Type B pancreatic cell (in vitro differentiated cells): ENCODE measurements at regions not wholly inside any gene's neighbourhood (a gene's known extent, or its start where the extent isn't known, plus 50 kb on each side); places are given as distances from the start of the nearest gene placed in this dataset.

Experiments
- DNase-seq: peaks from one replicate; pipeline ENCODE4 v3.0.0; 2021; ENCODE audit warnings: mixed read lengths; ENCODE audit not compliant: unreplicated experiment; ENCODE audit errors: extremely low spot score
- H3K27ac Mint-ChIP-seq: 2 replicates; pipeline ENCODE4 v1.8.0; 2021; ENCODE audit warnings: mild to moderate bottlenecking, mixed read lengths
- H3K27me3 Mint-ChIP-seq: 2 replicates; pipeline ENCODE4 v1.8.0; 2021; ENCODE audit warnings: mixed read lengths
- H3K36me3 Mint-ChIP-seq: 2 replicates; pipeline ENCODE4 v1.8.0; 2021; ENCODE audit warnings: mixed read lengths
- H3K4me1 Mint-ChIP-seq: one replicate; pipeline ENCODE4 v1.8.0; 2021; ENCODE audit warnings: mixed read lengths; ENCODE audit not compliant: unreplicated experiment
- H3K4me3 Mint-ChIP-seq: 2 replicates; pipeline ENCODE4 v1.8.0; 2021; ENCODE audit warnings: mild to moderate bottlenecking, mixed read lengths
- H3K9me3 Mint-ChIP-seq: 2 replicates; pipeline ENCODE4 v1.8.0; 2021; ENCODE audit warnings: mixed read lengths
- TF ChIP-seq, protein P1 (sequence below): fragments of 200-600 bp; sonication (generic); conservative IDR thresholded peaks from 2 replicates; pipeline ENCODE4 v1.5.0; 2021; ENCODE audit warnings: antibody characterized with exemption, mild to moderate bottlenecking

GRCh38 chr9:99486684-99487083 is 264.6 kb downstream of the SEC61B start:
- H3K4me3 Mint-ChIP-seq: no peak overlapping the region
- H3K36me3 Mint-ChIP-seq: no peaks in the 10 kb centered on the region
- H3K4me1 Mint-ChIP-seq: no peaks in the 10 kb centered on the region
- DNase-seq: no peak
- no peak overlapping the region for H3K27ac Mint-ChIP-seq
- peaks cover 5% of the 10 kb centered on the region for H3K9me3 Mint-ChIP-seq
- H3K27me3 Mint-ChIP-seq: no peaks in the 10 kb centered on the region
- TF ChIP-seq, protein P1, sequence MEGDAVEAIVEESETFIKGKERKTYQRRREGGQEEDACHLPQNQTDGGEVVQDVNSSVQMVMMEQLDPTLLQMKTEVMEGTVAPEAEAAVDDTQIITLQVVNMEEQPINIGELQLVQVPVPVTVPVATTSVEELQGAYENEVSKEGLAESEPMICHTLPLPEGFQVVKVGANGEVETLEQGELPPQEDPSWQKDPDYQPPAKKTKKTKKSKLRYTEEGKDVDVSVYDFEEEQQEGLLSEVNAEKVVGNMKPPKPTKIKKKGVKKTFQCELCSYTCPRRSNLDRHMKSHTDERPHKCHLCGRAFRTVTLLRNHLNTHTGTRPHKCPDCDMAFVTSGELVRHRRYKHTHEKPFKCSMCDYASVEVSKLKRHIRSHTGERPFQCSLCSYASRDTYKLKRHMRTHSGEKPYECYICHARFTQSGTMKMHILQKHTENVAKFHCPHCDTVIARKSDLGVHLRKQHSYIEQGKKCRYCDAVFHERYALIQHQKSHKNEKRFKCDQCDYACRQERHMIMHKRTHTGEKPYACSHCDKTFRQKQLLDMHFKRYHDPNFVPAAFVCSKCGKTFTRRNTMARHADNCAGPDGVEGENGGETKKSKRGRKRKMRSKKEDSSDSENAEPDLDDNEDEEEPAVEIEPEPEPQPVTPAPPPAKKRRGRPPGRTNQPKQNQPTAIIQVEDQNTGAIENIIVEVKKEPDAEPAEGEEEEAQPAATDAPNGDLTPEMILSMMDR: no peak

- Mint-ChIP-seq H3K36me3 (no peaks in the 10 kb centered on the region), H3K4me3 (no peak overlapping the region), H3K9me3 (peaks cover 5% of the 10 kb centered on the region), H3K27me3 (no peaks in the 10 kb centered on the region), H3K4me1 (no peaks in the 10 kb centered on the region), H3K27ac (no peak overlapping the region)
- no peak for DNase-seq
- TF ChIP-seq, protein P1: no peak
Observed at GRCh38 chr9:99488131-99489059, 266.3 kb downstream of the SEC61B start.

- Mint-ChIP-seq H3K27me3 (no peaks in the 10 kb centered on the region), H3K9me3 (peaks cover under 1% of the 10 kb centered on the region), H3K36me3 (no peaks in the 10 kb centered on the region), H3K4me1 (no peaks in the 10 kb centered on the region), H3K4me3 (no peak overlapping the region), H3K27ac (no peak overlapping the region)
- no peak for DNase-seq
- TF ChIP-seq, protein P1: no peak
Observed at GRCh38 chr9:99489060-99489413, 267.0 kb downstream of the SEC61B start.

- Mint-ChIP-seq H3K27me3 (no peaks in the 10 kb centered on the region), H3K4me3 (no peak overlapping the region), H3K4me1 (no peaks in the 10 kb centered on the region), H3K36me3 (no peaks in the 10 kb centered on the region), H3K9me3 (no peaks in the 10 kb centered on the region), H3K27ac (no peak overlapping the region)
- DNase-seq: no peak
- TF ChIP-seq, protein P1: no peak
Observed at GRCh38 chr9:99490729-99491128, 268.6 kb downstream of the SEC61B start.

DNA sequence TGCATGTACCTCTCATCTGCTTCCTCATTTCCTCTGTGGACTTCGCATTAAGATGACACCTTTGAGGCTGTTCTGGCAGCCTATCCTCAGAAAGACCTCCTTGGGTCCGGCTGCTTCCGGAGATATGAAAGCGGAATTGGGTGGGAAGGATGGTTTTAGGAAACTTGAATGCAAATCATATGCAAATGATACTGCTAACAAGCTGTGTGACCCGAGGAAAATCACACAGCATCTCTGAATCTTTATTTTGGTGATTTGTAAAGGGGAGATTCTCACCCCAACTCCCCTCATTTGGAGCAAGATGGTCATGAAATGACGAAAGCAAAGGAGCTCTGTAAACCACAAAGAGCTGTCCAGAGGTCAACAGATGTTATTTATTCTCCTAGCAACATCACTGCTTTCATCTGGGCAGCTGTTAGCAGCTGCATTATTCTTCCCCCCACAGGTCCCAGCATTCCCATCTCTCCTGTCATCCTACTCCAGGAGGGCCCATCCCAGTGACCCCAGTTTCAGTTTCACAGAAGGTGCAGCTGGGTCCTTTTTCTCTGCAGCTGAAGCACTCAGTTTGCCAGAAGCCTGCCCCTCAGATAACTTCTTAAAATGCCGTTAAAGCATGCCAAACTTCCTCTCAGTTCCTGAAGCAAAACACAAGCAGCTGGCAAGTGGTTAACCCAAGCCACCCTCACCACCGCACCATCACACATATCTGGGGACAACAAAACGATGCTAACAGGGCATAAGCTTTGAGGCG is 269.5 kb downstream of the SEC61B start:
- TF ChIP-seq, protein P1: no peak
- Mint-ChIP-seq H3K9me3 (no peaks in the 10 kb centered on the region), H3K4me1 (no peaks in the 10 kb centered on the region), H3K27ac (no peak overlapping the region), H3K36me3 (no peaks in the 10 kb centered on the region), H3K4me3 (no peak overlapping the region), H3K27me3 (no peaks in the 10 kb centered on the region)
- DNase-seq: no peak
